HL-60/S4 treated with phorbol 12-myristate 13-acetate at 8.2 ng/mL for 4 days and 3 days (cell line): ENCODE measurements at regions not wholly inside any gene's neighbourhood (a gene's known extent, or its start where the extent isn't known, plus 50 kb on each side); places are given as distances from the start of the nearest gene placed in this dataset.

Experiments used
- in situ Hi-C: fragments of 300-500 bp; cut with MboI; formaldehyde crosslinking; loops from 2 replicates; pipeline ENCODE4 v1.15.0; 2022; ENCODE audit warnings: low sequenced_read_pairs

GRCh38 chr7:32428546-32428945 is 61.6 kb downstream of the LSM5 start:
- in situ Hi-C loops = no loop called here

- in situ Hi-C loops = no loop called here
These were observed 62.4 kb downstream of the LSM5 start for GRCh38 chr7:32427769-32428291.

GRCh38 chr7:32416846-32417245 is 73.3 kb downstream of the LSM5 start:
- in situ Hi-C loops = no loop called here

- in situ Hi-C loops = no loop called here
These were observed 74.2 kb downstream of the LSM5 start for GRCh38 chr7:32415936-32416335.

GRCh38 chr7:32415519-32415918 is 74.7 kb downstream of the LSM5 start:
- in situ Hi-C loops = no loop called here

- in situ Hi-C loops = no loop called here
These were observed 77.7 kb downstream of the LSM5 start for GRCh38 chr7:32412471-32412870.

GRCh38 chr7:32410545-32410944 is 79.6 kb downstream of the LSM5 start:
- in situ Hi-C loops = no loop called here

- in situ Hi-C loops = no loop called here
These were observed 83.8 kb downstream of the LSM5 start for GRCh38 chr7:32406386-32406785.

GRCh38 chr7:32403463-32404229 is 86.5 kb downstream of the LSM5 start:
- in situ Hi-C loops = no loop called here

- in situ Hi-C loops = no loop called here
These were observed 89.5 kb downstream of the LSM5 start for GRCh38 chr7:32400676-32401075.

- in situ Hi-C loops = no loop called here
These were observed 90.9 kb downstream of the LSM5 start for GRCh38 chr7:32399311-32399710.

GRCh38 chr7:32395168-32395567 is 95.0 kb downstream of the LSM5 start:
- in situ Hi-C loops = no loop called here

- in situ Hi-C loops = no loop called here
These were observed 96.3 kb downstream of the LSM5 start for GRCh38 chr7:32393861-32394260.

GRCh38 chr7:32390210-32390609 is 100.0 kb downstream of the LSM5 start:
- in situ Hi-C loops = no loop called here

- in situ Hi-C loops = no loop called here
These were observed 104.7 kb downstream of the LSM5 start for GRCh38 chr7:32385316-32385956.

GRCh38 chr7:32381024-32381601 is 109.1 kb downstream of the LSM5 start:
- in situ Hi-C loops = no loop called here

GRCh38 chr7:32379510-32380112 is 110.6 kb downstream of the LSM5 start:
- in situ Hi-C loops = no loop called here

- in situ Hi-C loops = no loop called here
These were observed 111.2 kb downstream of the LSM5 start for GRCh38 chr7:32378988-32379387.

- in situ Hi-C loops = no loop called here
These were observed 125.6 kb downstream of the LSM5 start for GRCh38 chr7:32364581-32364980.

- in situ Hi-C loops = no loop called here
These were observed 130.1 kb downstream of the LSM5 start for GRCh38 chr7:32360127-32360526.

- in situ Hi-C loops = no loop called here
These were observed 132.5 kb downstream of the LSM5 start for GRCh38 chr7:32357535-32358277.
